Right hindlimb (tissue), 1 donor: ENCODE measurements at regions not wholly inside any gene's neighbourhood (a gene's known extent, or its start where the extent isn't known, plus 50 kb on each side); places are given as distances from the start of the nearest gene placed in this dataset.

Experiments used
- DNase-seq: peaks from one replicate; pipeline ENCODE4 v3.0.0-alpha.2; 2018

- no peak for DNase-seq
These were observed 402.0 kb upstream of the IRX4 start for GRCh38 chr5:2284678-2285077.

DNA sequence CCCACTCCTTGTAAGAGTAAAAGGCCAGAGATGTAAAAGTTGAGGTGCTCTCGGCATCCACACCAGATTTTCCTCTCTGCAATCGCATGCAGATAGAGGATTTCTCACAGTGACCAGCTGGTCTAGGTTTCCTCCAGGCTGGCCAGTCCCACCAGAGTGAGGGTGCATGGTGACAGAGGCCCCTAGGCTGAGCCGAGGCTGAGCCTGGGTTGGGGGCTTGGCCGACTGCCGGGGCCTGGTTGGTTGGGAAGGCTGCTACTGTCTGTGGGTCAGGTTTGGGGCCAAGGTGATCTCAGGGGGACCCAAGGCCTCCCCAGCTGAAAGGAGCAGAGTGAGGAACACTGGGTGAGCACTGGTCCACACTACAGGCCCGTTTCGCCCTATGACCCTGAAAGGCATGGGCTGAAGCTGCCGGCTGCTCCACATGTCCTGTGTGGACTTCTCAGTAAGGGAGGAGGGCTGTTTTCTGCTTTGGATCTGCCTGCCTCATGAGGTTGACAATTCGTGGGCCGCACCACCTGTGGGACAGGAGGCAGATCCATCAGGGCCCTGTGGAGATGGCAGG, 400.8 kb upstream of the IRX4 start:
- DNase-seq = no peak

DNA sequence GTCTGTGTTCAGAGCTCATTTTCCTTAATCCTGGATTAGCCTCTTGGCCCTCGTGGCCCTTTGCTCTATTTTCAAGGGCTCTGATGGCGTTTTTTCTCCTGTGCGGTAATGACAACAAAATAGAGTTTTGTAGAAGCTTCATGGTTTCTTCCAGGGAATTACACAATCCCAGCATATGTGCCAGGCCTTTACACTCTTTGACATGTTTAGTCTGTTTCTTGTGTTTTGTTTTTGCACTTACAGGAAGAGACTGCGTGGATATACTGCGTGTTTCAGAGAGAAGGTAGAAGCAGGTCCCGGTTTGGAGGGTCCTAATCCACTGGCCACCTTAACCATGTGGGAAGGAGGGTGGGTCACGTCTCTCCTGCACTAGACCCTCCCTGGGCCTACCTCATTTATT, 400.2 kb upstream of the IRX4 start:
- DNase-seq = no peak

DNA sequence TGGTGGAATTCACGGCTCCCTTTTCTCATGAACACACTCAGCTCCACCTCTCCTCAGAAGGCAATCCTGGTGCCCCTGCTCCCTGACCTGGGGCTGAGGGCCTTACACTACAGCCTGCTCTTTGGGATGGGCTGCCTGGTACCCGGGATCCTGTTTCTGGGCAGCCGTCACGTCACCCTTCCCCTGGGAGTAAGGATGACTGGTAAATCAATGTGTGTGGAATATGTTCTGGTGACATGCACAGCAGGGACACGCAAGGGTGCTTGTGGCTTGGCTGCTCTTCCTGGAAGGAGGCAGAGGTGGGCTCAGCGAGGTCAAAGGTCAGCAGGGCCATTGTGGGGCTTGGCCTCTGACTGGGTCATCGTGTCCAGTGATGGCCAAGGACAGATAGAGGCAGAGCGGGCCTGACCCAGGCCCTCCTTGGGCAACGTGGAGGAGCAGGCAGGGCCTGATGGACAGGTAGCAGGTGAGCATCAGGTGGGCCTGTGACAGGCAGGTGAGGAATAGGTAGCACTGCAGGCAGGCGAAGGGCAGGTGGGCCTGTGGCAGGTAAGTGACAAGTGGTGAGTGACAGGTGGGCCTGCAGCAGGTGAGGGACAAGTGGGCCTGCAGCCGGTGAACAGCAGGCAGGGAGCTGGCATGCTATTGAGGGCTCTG, 399.4 kb upstream of the IRX4 start:
- no peak for DNase-seq

DNA sequence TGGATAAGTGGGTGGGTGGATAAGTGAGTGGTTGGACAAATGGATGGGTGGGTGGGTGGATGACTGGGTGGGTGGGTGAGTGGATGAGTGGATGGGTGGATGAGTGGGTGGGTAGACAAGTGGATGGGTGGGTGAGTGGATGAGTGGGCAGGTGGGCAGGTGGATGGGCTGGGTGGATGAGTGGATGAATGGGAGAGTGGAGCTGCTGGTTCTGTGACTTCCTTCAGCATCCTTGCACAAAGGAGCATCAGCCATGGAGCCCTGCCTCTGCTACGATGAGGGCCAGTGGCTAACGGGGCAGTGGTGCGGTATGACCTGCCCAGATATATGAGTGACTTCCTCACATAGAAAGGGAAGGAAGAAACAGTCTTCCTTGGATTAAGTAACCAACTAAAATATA, 398.7 kb upstream of the IRX4 start:
- no peak for DNase-seq

- no peak for DNase-seq
These were observed 397.6 kb upstream of the IRX4 start for GRCh38 chr5:2280318-2280717.

GRCh38 chr5:2278825-2279456, 396.2 kb upstream of the IRX4 start:
- DNase-seq = no peak

- no peak for DNase-seq
These were observed 395.2 kb upstream of the IRX4 start for GRCh38 chr5:2277886-2278285.

DNA sequence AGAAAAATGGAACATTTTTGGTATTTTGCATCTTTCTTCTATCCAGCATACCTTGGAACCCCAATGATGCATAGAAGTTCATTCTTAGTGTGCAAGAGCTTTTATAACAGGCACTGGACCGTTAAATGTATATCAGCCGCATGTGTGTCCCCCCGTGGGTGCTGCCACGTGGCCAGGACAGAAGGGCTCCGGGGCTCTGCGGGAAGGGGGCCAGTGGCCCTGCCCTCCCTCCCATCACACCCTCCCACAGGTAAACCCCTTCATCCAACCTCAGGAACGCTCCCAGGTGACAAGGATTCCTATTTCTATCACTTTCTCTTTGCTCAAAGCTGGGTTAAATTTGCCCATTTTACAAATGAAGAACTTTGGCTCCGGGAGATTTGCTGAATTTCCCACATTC, 393.4 kb upstream of the IRX4 start:
- DNase-seq = no peak

DNA sequence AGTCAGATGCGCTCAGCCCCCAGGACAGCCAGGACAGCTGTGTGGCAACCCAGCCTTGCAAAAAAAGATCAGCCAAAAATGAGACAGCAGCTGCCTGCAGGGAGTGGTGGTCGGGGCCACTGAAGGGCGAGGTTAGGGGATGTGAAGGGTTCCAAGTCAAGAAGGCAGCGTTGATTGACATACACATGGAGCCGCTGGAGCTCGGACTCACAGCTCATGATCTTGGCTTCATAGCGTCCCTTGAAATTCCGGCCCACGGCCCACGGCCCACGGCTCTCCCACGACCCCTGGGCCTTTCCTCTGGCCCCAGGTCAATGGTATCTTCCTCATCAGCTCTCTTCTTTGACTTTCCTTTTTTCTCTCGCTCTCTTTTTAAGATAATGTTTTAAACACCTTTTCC, 390.0 kb upstream of the IRX4 start:
- DNase-seq = no peak

GRCh38 chr5:2272039-2272438, 389.3 kb upstream of the IRX4 start:
- DNase-seq = no peak

- DNase-seq = no peak
These were observed 388.6 kb upstream of the IRX4 start for GRCh38 chr5:2271316-2271715.

GRCh38 chr5:2270467-2270866, 387.7 kb upstream of the IRX4 start:
- no peak for DNase-seq

- no peak for DNase-seq
These were observed 386.9 kb upstream of the IRX4 start for GRCh38 chr5:2269656-2270055.

DNA sequence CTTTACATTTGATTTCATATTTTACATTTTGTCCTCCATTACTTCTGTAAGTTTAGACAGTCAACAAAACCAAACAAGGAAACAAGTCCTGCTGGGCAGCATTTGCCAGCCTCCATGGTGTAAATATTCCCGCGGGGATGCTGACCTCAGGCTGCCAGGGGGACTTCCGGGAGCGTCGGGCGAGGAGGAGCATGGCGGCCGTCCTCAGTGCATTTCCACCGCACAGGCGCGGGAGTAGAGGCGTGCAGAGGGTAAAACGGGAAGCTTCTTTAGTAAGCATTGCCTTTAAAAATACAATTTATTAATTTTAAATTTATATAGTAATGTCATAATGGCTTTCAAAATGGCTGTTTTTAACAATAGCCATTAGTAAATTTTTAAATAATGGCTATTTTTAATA, 385.3 kb upstream of the IRX4 start:
- DNase-seq = no peak

DNA sequence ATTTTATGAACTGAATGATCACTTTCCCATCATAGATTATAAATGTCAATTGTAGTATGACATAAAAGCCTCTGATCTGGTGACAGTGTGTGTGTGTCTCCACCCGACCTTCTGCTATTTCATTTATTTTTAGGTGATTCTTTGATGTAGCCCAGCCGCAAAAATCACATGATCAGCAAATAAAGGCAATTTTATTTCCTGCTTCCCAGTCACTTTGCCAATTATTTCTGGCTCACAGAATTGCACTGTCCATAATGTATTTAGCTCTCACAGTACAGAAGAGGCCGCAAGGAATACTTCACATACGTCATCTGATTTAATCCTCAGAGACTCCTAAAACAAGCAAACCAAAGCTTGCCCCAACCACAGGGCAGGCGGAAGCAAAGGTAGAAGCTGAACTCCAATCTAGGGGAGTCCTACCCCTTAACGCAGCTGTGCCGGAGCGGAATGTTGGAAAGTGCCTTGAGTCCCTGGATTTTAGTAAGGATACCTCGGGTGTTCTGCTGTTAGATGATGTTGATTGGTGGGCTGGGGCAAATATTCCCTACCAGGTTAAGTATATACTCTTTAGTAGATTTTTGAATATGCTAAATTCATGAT, 384.0 kb upstream of the IRX4 start:
- DNase-seq = no peak

GRCh38 chr5:2265341-2265740, 382.6 kb upstream of the IRX4 start:
- DNase-seq = no peak

GRCh38 chr5:2263763-2264162, 381.0 kb upstream of the IRX4 start:
- no peak for DNase-seq

DNA sequence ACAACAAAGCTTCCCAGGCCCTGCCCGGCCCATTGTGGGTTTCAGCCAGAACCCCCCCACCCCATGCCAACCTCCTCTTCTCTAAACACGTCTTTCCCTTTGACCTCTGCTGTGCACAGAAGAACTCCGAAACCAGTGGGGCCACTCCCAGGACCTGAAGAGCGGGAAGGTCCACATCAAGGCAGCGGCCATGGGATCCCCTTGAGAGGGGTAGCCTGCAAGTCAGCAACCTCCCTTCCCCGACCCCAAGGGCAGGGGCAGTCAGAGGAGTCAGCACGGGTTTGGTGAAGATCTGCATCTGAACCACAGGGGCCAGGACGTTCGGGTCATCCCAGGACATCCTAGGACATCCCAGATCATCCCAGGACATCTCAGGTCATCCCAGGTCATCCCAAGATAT, 379.9 kb upstream of the IRX4 start:
- no peak for DNase-seq

GRCh38 chr5:2261004-2261703, 378.4 kb upstream of the IRX4 start:
- no peak for DNase-seq

GRCh38 chr5:2260211-2261003, 377.7 kb upstream of the IRX4 start:
- DNase-seq = no peak

DNA sequence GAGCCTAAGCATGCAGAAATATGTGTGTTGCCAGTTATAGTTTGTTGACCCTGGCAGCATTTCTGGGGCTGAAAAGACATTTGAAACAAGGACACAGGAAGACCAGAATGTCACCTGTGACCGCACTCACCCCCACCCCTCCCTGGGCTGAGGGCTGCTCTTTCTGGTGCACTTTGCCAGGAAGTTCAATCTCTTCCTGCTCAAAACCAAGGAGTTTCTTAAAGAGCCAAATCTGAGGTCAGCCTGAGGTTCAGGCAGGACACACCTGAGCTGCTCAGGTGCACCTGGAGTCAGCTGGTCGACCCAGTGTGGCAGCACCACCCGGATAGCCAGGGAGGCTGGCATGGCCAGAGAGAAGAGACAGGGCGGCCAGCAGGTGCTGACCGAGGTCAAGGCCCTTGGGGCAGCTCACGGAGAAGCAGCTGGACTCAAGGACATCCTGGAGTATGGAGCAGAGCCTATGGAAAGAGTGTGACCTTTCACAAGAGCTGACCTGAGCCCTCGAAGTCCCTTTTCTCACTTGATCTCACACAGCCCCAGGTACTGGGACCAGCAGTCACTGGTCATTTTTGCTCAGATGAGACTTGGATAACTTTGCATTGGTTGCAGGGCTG, 376.9 kb upstream of the IRX4 start:
- DNase-seq = no peak
